Tibial artery (tissue), 4 donors: ENCODE measurements at regions not wholly inside any gene's neighbourhood (a gene's known extent, or its start where the extent isn't known, plus 50 kb on each side); places are given as distances from the start of the nearest gene placed in this dataset.
A peak's percentile ranks its signal among the peaks of the same experiment; 100 is the strongest.

Source experiments
- DNase-seq, 2 donors: peaks; one replicate each; pipeline ENCODE4 v3.0.0-alpha.2; 2019
- H3K27ac ChIP-seq, 2 donors: fragments of 200-600 bp; sonication (generic) in 1 of 2; 1 replicate in 1 of 2; 2 replicates in 1 of 2; pipeline ENCODE4 v1.5.1; 2018 to 2019; ENCODE audit warnings: mild to moderate bottlenecking in 1 of 2
- H3K27me3 ChIP-seq, 2 donors: fragments of 200-600 bp; sonication (generic) in 1 of 2; one replicate each; pipeline versions ENCODE4 v1.5.1 to v1.6.0; 2016 to 2019
- H3K36me3 ChIP-seq, 3 donors: fragments of 200-600 bp; sonication (generic) in 2 of 3; one replicate each; pipeline ENCODE4 v1.5.1; 2016 to 2019; ENCODE audit warnings: mild to moderate bottlenecking in 2 of 3
- H3K4me1 ChIP-seq, 4 donors: fragments of 200-600 bp; sonication (generic) in 2 of 4; 1 replicate in 3 of 4; 2 replicates in 1 of 4; pipeline ENCODE4 v1.5.1; 2016 to 2019
- H3K4me3 ChIP-seq, 2 donors: fragments of 200-600 bp; sonication (generic) in 1 of 2; 1 replicate in 1 of 2; 2 replicates in 1 of 2; pipeline ENCODE4 v1.5.1; 2018 to 2019; ENCODE audit warnings: mild to moderate bottlenecking in 2 of 2
- H3K9me3 ChIP-seq, 3 donors: fragments of 200-600 bp; sonication (generic) in 1 of 3; one replicate each; pipeline ENCODE4 v1.5.1; 2016 to 2019
- intact Hi-C: fragments of 100-400 bp; cut with DNase I; formaldehyde crosslinking; loops from one replicate; pipeline ENCODE4 v1.15.0; 2023; ENCODE audit warnings: low total_unique reads
- TF ChIP-seq, protein P1 (sequence below), 2 experiments: fragments of 200-600 bp in 1 of 2; fragments of 450-650 bp in 1 of 2; IDR thresholded peaks; one replicate each; pipeline ENCODE4 v1.5.1; 2017 to 2019; ENCODE audit warnings: antibody characterized with exemption in 2 of 2, mild to moderate bottlenecking in 1 of 2, moderate library complexity in 1 of 2

DNA sequence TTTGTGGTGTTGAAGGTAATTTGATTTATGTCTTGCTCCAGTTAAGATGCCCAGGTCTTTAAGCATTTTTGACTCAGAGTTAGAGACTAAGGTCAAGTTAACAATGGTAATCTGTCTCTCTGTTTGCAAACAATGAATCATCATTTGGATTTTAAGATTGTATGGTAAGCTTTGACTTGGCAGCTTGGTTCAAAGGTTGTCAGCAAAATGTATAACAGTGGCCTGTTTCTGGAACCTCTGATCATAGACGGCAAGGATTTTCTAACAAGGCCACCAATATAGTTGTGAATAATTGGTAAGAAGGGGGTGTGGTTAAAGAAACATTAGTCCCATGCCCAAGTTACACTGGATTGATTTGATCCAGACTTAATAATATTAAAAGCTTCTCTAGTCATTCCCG, 775.2 kb upstream of the GOLIM4 start:
- TF ChIP-seq, protein P1, sequence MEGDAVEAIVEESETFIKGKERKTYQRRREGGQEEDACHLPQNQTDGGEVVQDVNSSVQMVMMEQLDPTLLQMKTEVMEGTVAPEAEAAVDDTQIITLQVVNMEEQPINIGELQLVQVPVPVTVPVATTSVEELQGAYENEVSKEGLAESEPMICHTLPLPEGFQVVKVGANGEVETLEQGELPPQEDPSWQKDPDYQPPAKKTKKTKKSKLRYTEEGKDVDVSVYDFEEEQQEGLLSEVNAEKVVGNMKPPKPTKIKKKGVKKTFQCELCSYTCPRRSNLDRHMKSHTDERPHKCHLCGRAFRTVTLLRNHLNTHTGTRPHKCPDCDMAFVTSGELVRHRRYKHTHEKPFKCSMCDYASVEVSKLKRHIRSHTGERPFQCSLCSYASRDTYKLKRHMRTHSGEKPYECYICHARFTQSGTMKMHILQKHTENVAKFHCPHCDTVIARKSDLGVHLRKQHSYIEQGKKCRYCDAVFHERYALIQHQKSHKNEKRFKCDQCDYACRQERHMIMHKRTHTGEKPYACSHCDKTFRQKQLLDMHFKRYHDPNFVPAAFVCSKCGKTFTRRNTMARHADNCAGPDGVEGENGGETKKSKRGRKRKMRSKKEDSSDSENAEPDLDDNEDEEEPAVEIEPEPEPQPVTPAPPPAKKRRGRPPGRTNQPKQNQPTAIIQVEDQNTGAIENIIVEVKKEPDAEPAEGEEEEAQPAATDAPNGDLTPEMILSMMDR (IDR thresholded peaks at IDR 0.05): no peak
- intact Hi-C loops: no loop called here
- no peaks in the 10 kb centered on the region for H3K36me3 ChIP-seq
- H3K9me3 ChIP-seq: no peaks in the 10 kb centered on the region
- H3K4me1 ChIP-seq: no peaks in the 10 kb centered on the region
- no peaks in the 10 kb centered on the region for H3K27me3 ChIP-seq
- no peak overlapping the region for H3K27ac ChIP-seq
- no peak for DNase-seq
- H3K4me3 ChIP-seq: no peak overlapping the region

DNA sequence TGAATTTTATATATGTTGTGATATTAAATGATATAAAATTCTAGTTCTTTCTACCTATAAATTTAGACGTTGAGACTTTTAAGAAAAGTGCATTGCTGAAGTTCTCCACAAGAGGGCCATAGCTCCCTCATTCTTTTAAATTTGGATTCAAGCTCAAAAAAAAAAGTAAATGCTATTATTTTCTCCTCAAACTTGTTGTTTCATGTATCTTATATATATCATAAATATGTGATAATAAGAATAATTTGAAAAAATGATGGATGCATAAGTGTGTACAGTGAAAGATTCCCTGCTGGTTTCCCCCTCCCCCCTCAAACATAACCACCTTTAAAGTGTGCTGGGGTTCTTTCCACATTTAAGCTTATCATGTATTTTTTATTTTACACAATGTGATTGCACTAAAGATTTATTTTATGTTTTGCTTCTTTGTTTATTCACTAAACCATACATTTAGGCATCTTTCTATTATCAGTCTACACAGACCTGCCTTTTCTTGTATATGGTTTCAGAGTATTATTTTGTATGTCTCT, 769.4 kb upstream of the GOLIM4 start:
- Histone ChIP-seq H3K9me3 (no peaks in the 10 kb centered on the region), H3K27me3 (peaks cover 0 to 6% of the 10 kb centered on the region in 2 donors), H3K4me1 (no peaks in the 10 kb centered on the region), H3K27ac (no peak overlapping the region), H3K4me3 (no peak overlapping the region), H3K36me3 (no peaks in the 10 kb centered on the region)
- intact Hi-C loops: no loop called here
- DNase-seq: no peak
- TF ChIP-seq, protein P1 (IDR thresholded peaks at IDR 0.05): peak; percentile 34 to 64

DNA sequence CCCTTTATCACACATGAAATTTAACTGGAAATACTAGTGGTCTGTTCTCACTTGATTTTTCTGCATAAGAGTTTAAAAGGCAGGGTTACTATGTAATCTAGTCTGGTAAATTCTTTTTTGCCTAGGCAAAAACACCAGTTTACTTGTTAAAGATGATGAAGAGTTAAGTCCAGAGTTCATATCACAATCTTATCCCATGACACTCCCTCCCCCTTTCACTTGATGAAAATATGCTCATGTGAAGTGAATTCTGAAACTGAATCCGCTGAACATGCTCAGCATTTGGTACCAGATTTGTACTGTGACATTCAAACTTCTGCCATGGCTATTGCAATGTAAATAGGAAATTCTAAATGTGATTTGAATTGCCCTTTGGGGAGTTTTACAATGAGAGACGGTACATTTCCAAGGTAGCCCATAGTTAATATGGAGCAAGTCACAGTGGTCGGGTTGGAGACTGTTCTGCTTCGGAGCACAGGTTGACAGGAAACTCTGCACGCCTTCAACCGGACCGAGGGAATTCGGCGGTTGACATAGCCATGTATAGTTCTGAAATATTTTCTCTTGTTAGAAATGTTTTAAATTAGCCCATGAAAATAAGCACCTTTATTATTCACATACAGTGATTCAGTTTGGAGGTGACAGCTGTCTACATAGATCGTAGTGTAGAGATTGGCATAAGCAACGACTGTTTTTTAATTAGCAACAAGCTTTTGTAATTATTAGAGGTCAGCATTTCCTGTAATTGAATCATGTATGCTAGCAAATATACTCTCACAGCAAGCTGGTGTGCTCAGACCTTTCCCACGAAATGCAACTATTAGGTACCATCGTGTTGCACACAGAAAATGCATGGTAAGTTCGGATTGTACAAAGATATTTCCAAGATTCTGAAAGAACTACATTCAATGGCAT, 768.6 kb upstream of the GOLIM4 start:
- no peak overlapping the region for H3K27ac ChIP-seq
- no peaks in the 10 kb centered on the region for H3K36me3 ChIP-seq
- no peaks in the 10 kb centered on the region for H3K4me1 ChIP-seq
- H3K27me3 ChIP-seq: peaks cover 0 to 6% of the 10 kb centered on the region in 2 donors
- intact Hi-C loops: no loop called here
- DNase-seq: no peak
- H3K9me3 ChIP-seq: no peaks in the 10 kb centered on the region
- H3K4me3 ChIP-seq: no peak overlapping the region
- TF ChIP-seq, protein P1 (IDR thresholded peaks at IDR 0.05): no peak

DNA sequence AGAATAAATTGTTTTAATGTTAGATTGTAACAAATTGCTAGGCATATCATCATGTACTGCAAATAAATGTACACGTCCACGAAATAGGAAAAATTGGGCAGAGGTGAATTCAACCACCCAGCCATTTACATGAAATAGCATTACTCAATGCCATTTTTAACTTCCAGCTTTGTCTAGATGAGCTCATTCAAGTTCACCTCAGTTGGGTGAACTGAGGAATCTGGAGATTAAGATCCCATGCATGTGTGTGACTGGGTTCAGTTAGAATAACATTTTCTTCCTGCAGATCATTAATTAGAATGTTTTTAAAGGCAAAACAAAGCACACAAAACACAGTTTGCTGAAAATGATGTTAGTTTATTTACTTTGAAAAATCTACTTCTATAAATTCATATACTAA, 767.8 kb upstream of the GOLIM4 start:
- H3K9me3 ChIP-seq: no peaks in the 10 kb centered on the region
- H3K27me3 ChIP-seq: peaks cover 0 to 6% of the 10 kb centered on the region in 2 donors
- H3K4me1 ChIP-seq: no peaks in the 10 kb centered on the region
- H3K27ac ChIP-seq: no peak overlapping the region
- TF ChIP-seq, protein P1 (IDR thresholded peaks at IDR 0.05): no peak
- DNase-seq: no peak
- no peaks in the 10 kb centered on the region for H3K36me3 ChIP-seq
- no peak overlapping the region for H3K4me3 ChIP-seq
- intact Hi-C loops: no loop called here

DNA sequence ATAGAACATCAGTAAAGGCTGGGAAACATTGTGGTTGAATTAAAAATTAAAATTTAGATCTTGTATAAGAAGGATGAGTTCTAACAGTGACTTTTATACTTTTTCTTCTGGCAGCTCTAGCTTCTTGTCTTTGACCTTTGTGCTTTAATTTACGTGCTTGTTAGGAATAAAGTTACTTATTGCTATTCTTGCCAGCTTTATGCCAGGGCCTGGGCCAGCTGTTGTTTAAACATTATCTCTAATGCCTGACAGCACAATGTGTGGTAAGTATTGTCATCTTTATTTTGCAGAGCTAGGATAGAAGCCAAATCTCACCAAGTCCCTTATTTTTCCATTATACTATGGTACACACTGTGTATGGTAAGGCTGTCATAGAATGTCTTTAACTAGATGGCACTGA, 766.7 kb upstream of the GOLIM4 start:
- intact Hi-C loops: no loop called here
- Histone ChIP-seq H3K27me3 (peaks cover 0 to 6% of the 10 kb centered on the region in 2 donors), H3K9me3 (no peaks in the 10 kb centered on the region), H3K27ac (no peak overlapping the region), H3K4me3 (no peak overlapping the region), H3K36me3 (no peaks in the 10 kb centered on the region), H3K4me1 (no peaks in the 10 kb centered on the region)
- TF ChIP-seq, protein P1 (IDR thresholded peaks at IDR 0.05): no peak
- no peak for DNase-seq
